Upper lobe of left lung (tissue), 4 donors: ENCODE measurements at regions not wholly inside any gene's neighbourhood (a gene's known extent, or its start where the extent isn't known, plus 50 kb on each side); places are given as distances from the start of the nearest gene placed in this dataset.

ENCODE experiments used
- POLR2A ChIP-seq, 4 donors: fragments of 450-650 bp; IDR thresholded peaks; one replicate each; pipeline ENCODE4 v1.5.1; 2016 to 2017; ENCODE audit warnings: antibody characterized with exemption in 4 of 4, mild to moderate bottlenecking in 2 of 4
- TF ChIP-seq, protein P1 (sequence below), 6 experiments: fragments of 450-650 bp in 4 of 6; fragments of 200-600 bp in 2 of 6; sonication (generic) in 2 of 6; IDR thresholded peaks; one replicate each; pipeline ENCODE4 v1.5.1; 2016 to 2019; ENCODE audit warnings: antibody characterized with exemption in 6 of 6

DNA sequence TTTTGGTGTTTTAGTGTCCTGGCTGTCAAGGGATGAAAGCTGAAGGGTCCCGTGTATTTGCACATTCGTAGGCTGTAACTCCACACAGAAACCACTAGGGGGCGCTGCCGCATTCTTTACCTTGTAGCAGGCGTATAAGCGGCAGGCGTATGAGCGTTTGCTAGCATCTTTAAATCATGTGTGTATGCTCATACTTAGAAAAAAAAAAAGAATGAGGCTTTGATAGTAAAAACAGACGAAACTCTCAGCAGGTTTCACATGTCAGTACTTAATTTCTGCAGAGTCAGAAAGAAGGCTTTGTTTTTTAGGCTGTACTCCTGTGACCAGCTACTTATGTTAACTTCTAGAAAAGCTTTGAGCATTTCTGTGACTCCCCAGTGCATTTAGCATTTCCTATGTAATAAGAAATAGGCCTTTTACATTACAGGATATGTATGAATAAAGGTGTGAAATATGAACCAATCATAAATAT is 218.8 kb upstream of the ADAMTSL1 start:
- TF ChIP-seq POLR2A (IDR thresholded peaks at IDR 0.05) = no peak
- TF ChIP-seq, protein P1, sequence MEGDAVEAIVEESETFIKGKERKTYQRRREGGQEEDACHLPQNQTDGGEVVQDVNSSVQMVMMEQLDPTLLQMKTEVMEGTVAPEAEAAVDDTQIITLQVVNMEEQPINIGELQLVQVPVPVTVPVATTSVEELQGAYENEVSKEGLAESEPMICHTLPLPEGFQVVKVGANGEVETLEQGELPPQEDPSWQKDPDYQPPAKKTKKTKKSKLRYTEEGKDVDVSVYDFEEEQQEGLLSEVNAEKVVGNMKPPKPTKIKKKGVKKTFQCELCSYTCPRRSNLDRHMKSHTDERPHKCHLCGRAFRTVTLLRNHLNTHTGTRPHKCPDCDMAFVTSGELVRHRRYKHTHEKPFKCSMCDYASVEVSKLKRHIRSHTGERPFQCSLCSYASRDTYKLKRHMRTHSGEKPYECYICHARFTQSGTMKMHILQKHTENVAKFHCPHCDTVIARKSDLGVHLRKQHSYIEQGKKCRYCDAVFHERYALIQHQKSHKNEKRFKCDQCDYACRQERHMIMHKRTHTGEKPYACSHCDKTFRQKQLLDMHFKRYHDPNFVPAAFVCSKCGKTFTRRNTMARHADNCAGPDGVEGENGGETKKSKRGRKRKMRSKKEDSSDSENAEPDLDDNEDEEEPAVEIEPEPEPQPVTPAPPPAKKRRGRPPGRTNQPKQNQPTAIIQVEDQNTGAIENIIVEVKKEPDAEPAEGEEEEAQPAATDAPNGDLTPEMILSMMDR (IDR thresholded peaks at IDR 0.05) = peak; percentile 73 to 89 (median 80)
